Middle frontal gyrus (tissue), 1 donor: ENCODE measurements at regions not wholly inside any gene's neighbourhood (a gene's known extent, or its start where the extent isn't known, plus 50 kb on each side); places are given as distances from the start of the nearest gene placed in this dataset.

Source experiments
- DNase-seq: peaks from one replicate; pipeline ENCODE4 v3.0.0-alpha.2; 2015; ENCODE audit warnings: low spot score; ENCODE audit errors: extremely low spot score

DNA sequence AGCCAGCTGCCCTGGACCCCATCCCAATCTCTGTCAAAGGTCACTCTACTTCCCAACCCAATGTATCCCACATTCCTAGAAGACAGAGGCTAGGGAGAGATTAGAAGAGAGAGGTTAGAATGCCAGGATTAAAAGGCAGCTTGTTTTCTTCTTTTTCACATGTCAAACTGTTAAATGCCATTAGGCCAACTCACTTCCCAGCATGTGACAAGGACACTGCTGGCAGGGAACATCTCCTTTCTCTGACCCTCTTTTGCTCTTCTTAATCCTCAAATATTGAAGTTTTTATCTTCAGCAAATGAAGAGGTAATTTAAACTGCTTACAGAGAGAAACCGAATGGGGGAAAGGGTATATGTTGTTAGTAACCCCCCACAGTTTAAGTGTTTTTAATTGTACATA lies 89.1 kb downstream of the BBS10 start:
- DNase-seq: no peak

DNA sequence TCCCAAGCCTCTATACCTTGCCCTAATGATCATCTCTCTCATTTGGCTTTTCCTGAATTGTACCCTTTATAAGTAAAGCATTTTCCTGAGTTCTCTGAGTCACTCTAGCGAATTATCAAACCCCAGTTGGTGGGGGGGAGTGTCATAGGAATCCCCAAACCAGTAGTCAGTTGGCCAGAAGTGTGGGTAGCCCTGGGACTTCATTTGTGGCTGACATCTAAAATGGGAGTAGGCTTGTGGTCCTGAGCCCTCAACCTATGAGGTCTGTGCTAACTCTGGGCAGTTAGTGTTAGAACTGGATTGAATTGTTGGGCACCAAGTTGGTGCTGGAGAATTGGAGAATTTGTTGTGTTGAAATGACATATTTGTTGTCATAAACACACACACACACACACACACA lies 91.3 kb downstream of the BBS10 start:
- no peak for DNase-seq

DNA sequence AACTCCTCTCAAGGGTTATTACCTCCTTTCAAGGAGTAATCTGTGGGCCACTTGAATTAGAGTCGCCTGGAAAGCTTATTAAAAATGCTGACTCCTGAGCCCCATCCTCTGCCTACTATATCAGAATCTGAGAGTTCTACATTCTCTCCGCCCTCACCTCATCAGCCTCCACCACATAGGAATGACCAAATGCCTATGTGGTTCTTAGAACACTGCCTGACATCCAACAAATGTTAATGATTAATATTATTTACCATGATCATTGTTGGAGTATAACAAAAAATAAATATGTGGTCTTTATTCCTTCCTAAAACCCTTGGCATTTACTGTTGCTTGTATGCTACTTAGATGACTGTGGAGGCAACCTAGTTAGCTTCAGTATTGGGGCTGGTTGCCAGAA lies 91.9 kb downstream of the BBS10 start:
- no peak for DNase-seq

DNA sequence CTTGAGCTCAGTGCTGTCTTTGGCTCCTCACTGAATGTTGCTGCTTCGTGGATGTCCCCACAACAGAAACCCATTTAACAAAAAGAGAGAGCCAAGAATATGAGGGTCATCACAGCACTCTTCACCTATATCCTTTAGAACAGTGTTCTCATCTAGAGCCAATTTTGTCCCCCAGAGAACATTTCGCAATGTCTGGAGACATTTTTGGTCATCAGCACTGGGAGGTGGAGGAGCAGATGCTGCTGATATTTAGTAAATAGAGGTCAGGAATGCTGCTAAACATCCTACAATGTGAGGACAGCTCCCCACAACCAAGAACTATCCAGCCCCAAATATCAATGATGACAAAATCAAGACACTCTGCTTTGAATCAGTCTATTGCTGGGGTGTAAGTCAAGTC lies 92.5 kb downstream of the BBS10 start:
- no peak for DNase-seq

GRCh38 chr12:76255281-76255680 lies 92.9 kb downstream of the BBS10 start:
- no peak for DNase-seq

DNA sequence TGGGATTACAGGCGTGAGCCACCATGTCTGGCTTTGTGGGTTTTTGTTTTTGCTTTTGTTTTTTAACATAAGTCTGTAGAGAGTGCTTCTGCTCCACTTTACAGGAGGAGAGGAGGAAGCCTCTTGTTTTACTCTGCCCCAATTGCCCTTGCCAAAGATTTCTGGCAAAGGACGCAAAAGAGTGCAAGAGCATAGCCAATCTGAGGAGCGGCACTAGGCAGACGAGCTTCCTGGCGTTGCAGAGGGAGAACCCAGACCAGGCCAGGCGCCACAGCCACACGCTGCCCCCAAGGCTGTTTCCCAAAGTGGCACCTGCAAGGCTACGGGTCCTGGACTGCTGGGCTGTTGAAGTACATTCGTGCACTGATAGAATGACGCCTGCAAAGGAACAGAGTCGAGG lies 96.2 kb downstream of the BBS10 start:
- DNase-seq: no peak

DNA sequence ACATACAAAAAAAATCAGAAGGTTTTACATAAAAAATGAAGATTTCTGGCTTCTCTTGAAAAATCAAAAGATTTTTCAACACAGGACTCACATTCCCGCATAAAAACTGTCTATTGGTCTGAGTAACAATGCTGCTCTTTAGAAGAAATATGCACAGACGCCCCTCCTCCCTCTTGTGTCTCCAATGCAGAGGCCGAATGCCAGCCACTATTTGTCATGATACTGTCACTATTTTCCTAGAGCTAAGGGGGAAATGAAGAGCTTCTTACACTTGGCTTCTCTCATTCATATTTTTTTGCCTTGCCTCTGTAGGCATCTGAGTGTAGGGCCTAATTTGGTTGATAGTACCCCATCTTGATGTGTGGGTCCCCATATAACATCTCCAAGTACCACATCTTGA lies 98.0 kb downstream of the BBS10 start:
- DNase-seq: no peak

GRCh38 chr12:76249501-76249900 lies 98.7 kb downstream of the BBS10 start:
- DNase-seq: no peak

DNA sequence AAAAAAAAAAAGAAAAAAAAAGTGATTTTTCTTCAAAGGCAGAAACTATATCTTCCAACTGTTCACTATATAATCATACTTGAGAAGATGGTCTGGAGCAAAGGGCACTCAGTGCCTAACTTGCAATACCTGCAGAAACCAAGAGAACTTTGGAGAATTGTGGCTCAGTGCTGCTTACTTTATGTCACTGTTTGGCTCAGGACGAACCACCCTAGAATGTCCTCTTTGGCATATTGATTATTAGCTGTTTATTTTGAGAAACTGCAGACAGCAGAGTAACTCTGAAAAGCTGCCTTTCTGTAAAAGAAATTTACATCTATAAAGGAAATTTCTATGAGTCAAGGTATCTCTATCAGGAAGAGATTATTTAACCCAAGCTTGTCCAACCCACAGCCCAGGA lies 100.2 kb downstream of the BBS10 start:
- DNase-seq: no peak

DNA sequence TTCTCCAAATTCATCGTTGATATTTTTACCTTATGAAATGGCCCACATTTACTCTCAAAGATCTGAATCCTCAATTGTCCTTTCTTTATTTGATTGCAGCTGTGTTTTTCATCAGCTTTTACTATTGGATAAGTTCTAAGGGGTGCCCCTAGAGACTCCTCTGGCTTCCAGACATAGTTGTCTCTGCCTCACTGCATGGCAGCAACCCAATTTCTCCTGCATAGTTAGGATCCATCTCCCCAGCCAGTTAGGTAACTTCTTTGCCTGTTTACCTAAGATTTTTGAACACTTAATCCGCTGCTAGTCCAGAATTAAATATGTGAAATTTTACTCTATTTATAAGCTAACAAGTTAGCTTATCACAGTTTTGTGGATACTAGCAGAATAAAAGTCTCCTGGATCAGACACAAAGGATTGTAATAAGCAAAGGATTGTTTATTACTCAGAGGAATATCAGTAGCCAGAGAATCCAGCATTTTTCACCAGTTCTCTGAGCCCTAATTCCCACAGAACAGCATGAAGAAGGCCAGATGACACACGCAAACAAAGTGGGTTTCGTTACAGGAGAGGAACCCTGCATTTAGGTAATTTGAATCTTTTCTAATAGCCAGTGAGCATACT lies 101.1 kb downstream of the BBS10 start:
- no peak for DNase-seq

- no peak for DNase-seq
Measured at GRCh38 chr12:76246611-76247010, 101.6 kb downstream of the BBS10 start.

DNA sequence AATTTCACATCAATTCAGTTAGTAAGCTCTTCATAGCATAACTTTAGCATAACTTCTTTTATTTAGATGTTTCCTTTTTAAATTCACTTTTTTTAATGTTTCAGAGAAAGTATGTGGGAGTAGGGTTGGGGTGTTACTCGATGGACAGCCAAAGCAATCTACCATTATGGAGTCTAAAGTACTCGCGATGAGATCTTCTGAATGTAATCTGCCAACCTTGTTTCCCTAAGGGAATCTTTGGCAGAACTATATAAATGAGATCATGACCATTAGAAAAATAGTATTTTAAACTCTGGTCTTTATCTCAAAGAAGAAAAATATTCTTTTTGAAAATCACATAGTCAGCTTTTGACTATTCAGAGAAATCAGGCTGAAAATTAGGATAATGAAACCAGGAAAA lies 103.9 kb downstream of the BBS10 start:
- DNase-seq: no peak

- DNase-seq: no peak
Measured at GRCh38 chr12:76242813-76243550, 105.2 kb downstream of the BBS10 start.

GRCh38 chr12:76241371-76241770 lies 106.8 kb downstream of the BBS10 start:
- DNase-seq: no peak

DNA sequence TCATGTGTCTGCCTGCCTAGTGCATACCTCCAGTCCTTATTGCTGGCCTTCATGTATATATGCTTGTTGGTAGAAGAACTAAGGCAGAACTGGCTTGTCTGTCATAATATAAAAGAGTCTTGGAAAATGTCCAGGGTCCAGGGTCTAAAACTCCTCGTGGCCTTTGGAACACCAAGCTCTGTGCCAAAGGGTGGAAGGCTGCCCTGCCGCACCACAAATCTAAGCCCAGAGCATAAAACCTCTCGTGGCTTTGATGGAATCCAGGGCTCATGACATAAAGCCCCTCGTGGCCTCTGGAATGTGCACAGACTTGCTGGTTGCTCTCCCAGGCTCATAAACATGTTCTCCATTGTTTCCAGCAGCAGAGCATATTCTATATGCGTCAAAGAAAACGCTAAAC lies 107.9 kb downstream of the BBS10 start:
- no peak for DNase-seq

GRCh38 chr12:76238688-76239087 lies 109.5 kb downstream of the BBS10 start:
- no peak for DNase-seq

GRCh38 chr12:76237086-76237701 lies 111.0 kb downstream of the BBS10 start:
- no peak for DNase-seq

GRCh38 chr12:76236640-76237039 lies 111.6 kb downstream of the BBS10 start:
- no peak for DNase-seq

DNA sequence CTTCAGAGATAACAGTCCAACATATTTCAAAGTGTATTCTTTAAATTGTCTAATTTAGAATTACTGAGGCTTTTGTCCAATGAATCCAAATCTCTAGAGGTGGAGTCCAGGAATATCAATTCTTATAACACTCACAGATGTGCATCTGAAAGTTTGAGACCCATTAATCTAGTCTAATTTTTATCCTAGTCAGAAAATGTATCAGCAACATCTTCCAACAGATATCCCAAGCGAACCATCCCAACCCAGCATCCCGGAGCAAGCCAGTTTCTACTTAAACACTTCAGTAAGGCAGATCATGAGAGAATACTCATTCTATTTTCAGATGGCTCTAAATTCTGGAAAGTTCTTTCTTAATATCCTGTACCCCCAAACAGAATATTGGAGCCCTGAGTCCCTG lies 113.5 kb downstream of the BBS10 start:
- no peak for DNase-seq

DNA sequence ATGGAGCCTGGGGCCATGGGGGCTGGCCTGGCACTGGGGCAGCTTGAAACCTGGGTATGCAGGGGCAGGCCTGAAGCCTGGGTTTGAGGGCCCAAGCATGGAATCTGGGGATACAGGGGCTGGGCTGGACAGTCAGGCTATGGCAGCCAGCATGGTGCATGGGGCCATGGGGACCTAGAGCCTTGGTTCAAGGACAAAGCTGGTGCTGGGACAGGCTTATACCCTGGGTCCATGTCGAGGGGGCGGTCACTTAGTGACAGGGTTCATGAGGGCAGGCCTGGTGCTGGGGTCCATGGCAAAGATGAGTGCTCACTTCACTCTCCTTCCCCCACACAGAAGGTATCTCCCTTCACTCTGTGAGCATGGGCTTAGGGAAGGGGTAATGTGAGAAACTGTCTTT lies 116.2 kb downstream of the BBS10 start:
- no peak for DNase-seq

GRCh38 chr12:76226956-76227355 lies 121.3 kb downstream of the BBS10 start:
- no peak for DNase-seq

GRCh38 chr12:76226397-76226796 lies 121.8 kb downstream of the BBS10 start:
- no peak for DNase-seq

GRCh38 chr12:76223869-76224268 lies 124.3 kb downstream of the BBS10 start:
- no peak for DNase-seq
